D341Med (cell line): ENCODE measurements at regions not wholly inside any gene's neighbourhood (a gene's known extent, or its start where the extent isn't known, plus 50 kb on each side); places are given as distances from the start of the nearest gene placed in this dataset.

ENCODE experiments used
- DNase-seq: peaks from one replicate; pipeline ENCODE4 v3.0.0; 2012; ENCODE audit warnings: low spot score

- DNase-seq = no peak
Measured at GRCh38 chr12:88417531-88417930, 162.7 kb downstream of the KITLG start.

DNA sequence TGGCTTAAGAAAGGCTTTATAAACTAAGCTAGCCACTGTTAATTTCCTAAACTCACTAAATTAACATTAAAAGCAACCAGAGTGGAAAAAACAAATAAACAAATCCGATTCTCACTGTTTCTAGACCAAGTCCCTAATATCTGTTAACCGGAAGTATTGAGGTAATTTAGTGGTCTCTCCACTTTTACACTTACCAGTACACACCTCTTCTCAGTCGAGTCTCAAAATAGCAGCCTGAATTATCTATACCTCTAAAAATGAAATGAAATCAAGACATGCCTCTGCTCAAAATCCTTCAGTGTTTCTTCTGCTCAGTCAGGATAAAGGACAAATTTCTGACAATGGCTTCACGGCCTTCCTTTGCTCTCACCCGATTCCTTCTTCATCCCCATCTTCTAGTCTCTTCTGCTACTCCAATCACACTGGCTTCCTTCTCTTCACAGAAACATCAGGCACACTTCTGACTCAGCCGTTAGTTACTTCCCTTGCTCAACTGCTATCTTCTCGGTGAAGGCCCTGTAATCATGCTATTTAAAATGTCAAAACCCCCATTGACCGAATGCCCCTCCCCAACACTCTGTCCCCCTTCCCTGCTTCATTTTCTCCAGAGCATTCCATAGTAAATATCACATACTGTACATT lies 161.3 kb downstream of the KITLG start:
- no peak for DNase-seq

- DNase-seq = no peak
Measured at GRCh38 chr12:88419794-88420193, 160.5 kb downstream of the KITLG start.

GRCh38 chr12:88420457-88420856 lies 159.8 kb downstream of the KITLG start:
- DNase-seq = no peak

DNA sequence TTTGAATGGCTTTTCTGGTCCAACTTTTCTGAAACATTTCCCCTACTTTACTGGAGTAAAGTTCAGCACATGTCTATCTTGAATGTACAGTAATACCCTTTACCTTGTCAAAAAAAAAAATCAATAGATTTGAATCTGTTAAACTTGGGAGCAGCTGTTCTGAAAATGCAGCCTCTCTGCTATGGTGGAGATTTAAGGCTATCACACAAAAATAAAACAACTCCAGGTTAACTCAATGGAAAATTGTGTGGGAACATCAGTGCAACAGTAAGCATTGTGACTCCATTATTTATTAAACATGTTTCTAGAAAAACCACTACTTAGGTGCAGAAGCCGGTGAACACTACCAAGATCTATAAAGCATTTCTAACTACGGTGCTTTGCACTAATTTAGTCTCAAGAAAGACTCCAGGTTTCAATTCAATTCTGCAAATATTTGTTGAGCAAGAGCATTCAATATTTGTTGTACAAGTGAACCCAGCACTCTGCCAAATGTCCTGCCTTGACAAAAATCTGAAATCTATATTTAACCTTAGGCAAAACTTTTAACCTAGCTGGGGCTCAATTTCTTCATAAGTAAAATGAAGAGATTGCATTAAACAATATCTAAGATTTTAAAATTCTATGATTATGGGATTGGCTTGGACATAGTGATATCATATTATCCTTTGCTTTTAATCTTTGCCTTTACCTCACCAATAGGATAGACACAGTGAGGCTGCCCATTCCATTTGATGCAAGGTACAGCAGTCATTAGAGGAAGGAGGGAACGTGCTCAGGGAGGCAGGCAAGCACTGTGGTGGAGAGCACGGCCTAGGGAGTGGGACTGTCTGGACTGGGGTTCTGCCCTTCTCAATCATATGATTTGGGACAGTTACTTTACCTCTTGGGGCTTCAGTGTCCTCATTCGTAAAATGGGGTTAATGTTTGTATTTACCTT lies 155.2 kb downstream of the KITLG start:
- DNase-seq = no peak

- no peak for DNase-seq
Measured at GRCh38 chr12:88428350-88428749, 151.9 kb downstream of the KITLG start.

- no peak for DNase-seq
Measured at GRCh38 chr12:88431246-88431645, 149.0 kb downstream of the KITLG start.

- no peak for DNase-seq
Measured at GRCh38 chr12:88432531-88433490, 147.5 kb downstream of the KITLG start.

GRCh38 chr12:88433997-88434703 lies 146.1 kb downstream of the KITLG start:
- DNase-seq = no peak

GRCh38 chr12:88435334-88436076 lies 144.8 kb downstream of the KITLG start:
- DNase-seq = no peak

DNA sequence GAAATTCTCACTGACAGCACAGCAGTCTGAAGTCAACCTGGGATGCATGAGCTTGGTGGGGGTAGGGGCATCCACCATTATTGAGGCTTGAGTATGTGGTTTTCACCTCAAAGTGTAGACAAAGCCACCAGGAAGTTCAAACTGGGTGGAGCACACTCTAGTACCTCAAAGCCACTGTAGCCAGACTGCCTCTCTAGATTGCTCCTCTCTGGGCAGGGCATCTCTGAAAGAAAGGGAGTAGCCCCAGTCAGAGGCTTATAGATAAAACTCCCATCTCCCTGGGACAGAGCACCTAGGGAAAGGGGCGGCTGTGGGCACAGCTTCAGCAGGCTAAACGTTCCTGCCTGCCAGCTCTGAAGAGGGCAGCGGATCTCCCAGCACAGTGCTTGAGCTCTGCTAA lies 143.0 kb downstream of the KITLG start:
- no peak for DNase-seq
